ENCODE measurements at regions not wholly inside any gene's neighbourhood (a gene's known extent, or its start where the extent isn't known, plus 50 kb on each side); places are given as distances from the start of the nearest gene placed in this dataset.

GRCh38 chr3:28905798-28906197 lies 375.1 kb upstream of the RBMS3 start:
- DNase-seq (ENCODE audit: low read depth): no peak

- DNase-seq (ENCODE audit: low read depth): no peak
Measured at GRCh38 chr3:28906561-28907310, 374.1 kb upstream of the RBMS3 start.

- no peak for DNase-seq (ENCODE audit: low read depth)
Measured at GRCh38 chr3:28907616-28908015, 373.3 kb upstream of the RBMS3 start.

GRCh38 chr3:28912120-28912885 lies 368.6 kb upstream of the RBMS3 start:
- no peak for DNase-seq (ENCODE audit: low read depth)

- DNase-seq (ENCODE audit: low read depth): no peak
Measured at GRCh38 chr3:28915741-28916500, 364.9 kb upstream of the RBMS3 start.

- no peak for DNase-seq (ENCODE audit: low read depth)
Measured at GRCh38 chr3:28916713-28917499, 364.0 kb upstream of the RBMS3 start.

- no peak for DNase-seq (ENCODE audit: low read depth)
Measured at GRCh38 chr3:28917895-28918475, 362.9 kb upstream of the RBMS3 start.

- no peak for DNase-seq (ENCODE audit: low read depth)
Measured at GRCh38 chr3:28922376-28922775, 358.5 kb upstream of the RBMS3 start.

- no peak for DNase-seq (ENCODE audit: low read depth)
Measured at GRCh38 chr3:28923994-28924393, 356.9 kb upstream of the RBMS3 start.

- no peak for DNase-seq (ENCODE audit: low read depth)
Measured at GRCh38 chr3:28924744-28925360, 356.0 kb upstream of the RBMS3 start.

GRCh38 chr3:28933337-28933736 lies 347.5 kb upstream of the RBMS3 start:
- DNase-seq (ENCODE audit: low read depth): no peak

- no peak for DNase-seq (ENCODE audit: low read depth)
Measured at GRCh38 chr3:28934126-28934813, 346.6 kb upstream of the RBMS3 start.

- no peak for DNase-seq (ENCODE audit: low read depth)
Measured at GRCh38 chr3:28935146-28935545, 345.7 kb upstream of the RBMS3 start.

- DNase-seq (ENCODE audit: low read depth): no peak
Measured at GRCh38 chr3:28936154-28936553, 344.7 kb upstream of the RBMS3 start.

GRCh38 chr3:28940530-28940929 lies 340.3 kb upstream of the RBMS3 start:
- peak; percentile 79 for DNase-seq (ENCODE audit: low read depth)

- no peak for DNase-seq (ENCODE audit: low read depth)
Measured at GRCh38 chr3:28940994-28941393, 339.9 kb upstream of the RBMS3 start.

GRCh38 chr3:28947061-28947460 lies 333.8 kb upstream of the RBMS3 start:
- DNase-seq (ENCODE audit: low read depth): no peak

GRCh38 chr3:28947751-28948150 lies 333.1 kb upstream of the RBMS3 start:
- no peak for DNase-seq (ENCODE audit: low read depth)

- DNase-seq (ENCODE audit: low read depth): no peak
Measured at GRCh38 chr3:28948685-28949084, 332.2 kb upstream of the RBMS3 start.

GRCh38 chr3:28949580-28949979 lies 331.3 kb upstream of the RBMS3 start:
- DNase-seq (ENCODE audit: low read depth): no peak

- DNase-seq (ENCODE audit: low read depth): no peak
Measured at GRCh38 chr3:28950614-28951013, 330.3 kb upstream of the RBMS3 start.
